Mesodermal cell (in vitro differentiated cells): ENCODE measurements at regions not wholly inside any gene's neighbourhood (a gene's known extent, or its start where the extent isn't known, plus 50 kb on each side); places are given as distances from the start of the nearest gene placed in this dataset.

Experiments used
- H3K27ac ChIP-seq: 2 replicates; pipeline ENCODE4 v1.7.0; 2013; ENCODE audit warnings: mild to moderate bottlenecking, low read depth, low read length, moderate library complexity; ENCODE audit not compliant: severe bottlenecking
- H3K36me3 ChIP-seq: 2 replicates; pipeline ENCODE4 v1.7.1; 2013; ENCODE audit warnings: mild to moderate bottlenecking, low read length, moderate library complexity; ENCODE audit not compliant: control insufficient read depth, insufficient read depth
- H3K4me1 ChIP-seq: one replicate; pipeline ENCODE4 v1.7.1; 2013; ENCODE audit warnings: mild to moderate bottlenecking, low read length; ENCODE audit not compliant: insufficient read depth, control insufficient read depth, poor library complexity, severe bottlenecking
- H3K4me3 ChIP-seq: 2 replicates; pipeline ENCODE4 v1.7.0; 2013; ENCODE audit warnings: low read length, control low read depth, mild to moderate bottlenecking; ENCODE audit not compliant: insufficient read depth, poor library complexity, severe bottlenecking; ENCODE audit errors: extremely low read depth
- H3K9me3 ChIP-seq: 2 replicates; pipeline ENCODE4 v1.7.1; 2013; ENCODE audit warnings: mild to moderate bottlenecking, low read length, moderate library complexity; ENCODE audit not compliant: control insufficient read depth
- WGBS, 2 experiments: methylation state at CpG; one replicate each; pipeline ENCODE4 v1.1.5; 2013; ENCODE audit warnings: missing lambda C conversion rate in 2 of 2; ENCODE audit not compliant: insufficient coverage in 2 of 2; 5-methylcytosine and 5-hydroxymethylcytosine counted together

GRCh38 chrX:42577936-42578470 is 200.0 kb downstream of the PPP1R2C start:
- Histone ChIP-seq H3K36me3 (no peaks in the 10 kb centered on the region), H3K4me1 (no peaks in the 10 kb centered on the region), H3K9me3 (no peaks in the 10 kb centered on the region), H3K27ac (no peak overlapping the region), H3K4me3 (no peak overlapping the region)
- WGBS, 2 experiments, result 89% methylated on average over 1 of the region's 3 CpGs; no CpG with 5 or more reads in 1 of the 2 experiments

- WGBS, 2 experiments, result 83% methylated on average over 1 of the region's 1 CpG; no CpG with 5 or more reads in 1 of the 2 experiments
- no peak overlapping the region for H3K27ac ChIP-seq
- no peaks in the 10 kb centered on the region for H3K4me1 ChIP-seq
- no peaks in the 10 kb centered on the region for H3K9me3 ChIP-seq
- H3K36me3 ChIP-seq, result no peaks in the 10 kb centered on the region
- H3K4me3 ChIP-seq, result no peak overlapping the region
Measured at GRCh38 chrX:42567268-42567667, 210.7 kb downstream of the PPP1R2C start.

DNA sequence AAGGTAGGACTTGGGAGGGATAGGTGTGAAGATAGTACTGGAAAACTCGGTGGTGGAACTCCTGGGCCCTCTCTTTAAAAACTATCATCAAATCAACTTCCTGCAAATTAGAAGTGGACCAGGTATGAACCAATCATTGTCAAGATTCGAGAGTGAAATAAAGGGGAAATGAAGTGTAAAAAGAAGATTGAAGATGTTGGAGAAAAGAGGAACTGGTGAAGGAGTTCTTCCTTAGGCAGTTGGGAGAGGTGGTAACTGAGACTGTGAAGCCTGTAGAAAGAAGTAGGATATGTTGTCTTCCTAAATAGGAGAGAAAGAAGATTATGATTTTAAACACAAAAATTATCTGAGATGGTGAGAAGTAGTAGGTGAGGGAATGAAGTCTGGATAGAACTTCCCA is 212.2 kb downstream of the PPP1R2C start:
- H3K9me3 ChIP-seq, result no peaks in the 10 kb centered on the region
- H3K4me3 ChIP-seq, result no peak overlapping the region
- no peak overlapping the region for H3K27ac ChIP-seq
- whole genome bisulfite sequencing, 2 experiments, result 88% methylated on average over 1 of the region's 2 CpGs; no CpG with 5 or more reads in 1 of the 2 experiments
- no peaks in the 10 kb centered on the region for H3K4me1 ChIP-seq
- H3K36me3 ChIP-seq, result no peaks in the 10 kb centered on the region

- no peak overlapping the region for H3K4me3 ChIP-seq
- no peaks in the 10 kb centered on the region for H3K36me3 ChIP-seq
- no peak overlapping the region for H3K27ac ChIP-seq
- no CpG with 5 or more reads among the region's 1 CpG for WGBS, 2 experiments
- H3K4me1 ChIP-seq, result no peaks in the 10 kb centered on the region
- H3K9me3 ChIP-seq, result no peaks in the 10 kb centered on the region
Measured at GRCh38 chrX:42546800-42547199, 231.2 kb downstream of the PPP1R2C start.

DNA sequence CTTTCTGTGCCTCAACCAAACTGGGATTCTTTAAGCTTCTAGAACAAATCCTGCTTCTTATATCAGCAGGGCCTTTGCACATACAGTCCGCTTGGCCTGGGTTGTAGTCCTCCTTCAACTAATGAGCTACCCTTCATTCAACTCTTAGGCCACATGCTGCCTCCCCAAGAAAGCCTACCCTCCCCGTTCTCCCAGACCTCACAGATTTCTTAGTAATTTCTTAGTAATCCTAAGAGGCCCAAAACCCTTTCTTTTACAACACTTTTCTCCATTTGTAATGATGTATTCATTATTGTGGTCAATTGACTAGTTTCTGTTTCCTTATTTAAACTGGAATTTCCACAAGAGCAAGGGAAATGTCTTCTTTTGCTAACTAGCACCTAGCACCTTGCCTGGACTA is 233.1 kb downstream of the PPP1R2C start:
- no peaks in the 10 kb centered on the region for H3K9me3 ChIP-seq
- H3K4me1 ChIP-seq, result no peaks in the 10 kb centered on the region
- H3K27ac ChIP-seq, result no peak overlapping the region
- no CpG with 5 or more reads among the region's 2 CpGs for WGBS, 2 experiments
- H3K36me3 ChIP-seq, result no peaks in the 10 kb centered on the region
- H3K4me3 ChIP-seq, result no peak overlapping the region

- H3K27ac ChIP-seq, result no peak overlapping the region
- no peak overlapping the region for H3K4me3 ChIP-seq
- no peaks in the 10 kb centered on the region for H3K36me3 ChIP-seq
- H3K4me1 ChIP-seq, result no peaks in the 10 kb centered on the region
- no peaks in the 10 kb centered on the region for H3K9me3 ChIP-seq
Measured at GRCh38 chrX:42541554-42541953, 236.4 kb downstream of the PPP1R2C start.

- Histone ChIP-seq H3K4me1 (no peaks in the 10 kb centered on the region), H3K4me3 (no peak overlapping the region), H3K27ac (no peak overlapping the region), H3K36me3 (no peaks in the 10 kb centered on the region), H3K9me3 (no peaks in the 10 kb centered on the region)
Measured at GRCh38 chrX:42540146-42540545, 237.8 kb downstream of the PPP1R2C start.

GRCh38 chrX:42538405-42538804 is 239.6 kb downstream of the PPP1R2C start:
- H3K4me3 ChIP-seq, result no peak overlapping the region
- no peaks in the 10 kb centered on the region for H3K9me3 ChIP-seq
- no peaks in the 10 kb centered on the region for H3K36me3 ChIP-seq
- WGBS, 2 experiments, result 100% methylated on average over 1 of the region's 2 CpGs; no CpG with 5 or more reads in 1 of the 2 experiments
- H3K4me1 ChIP-seq, result no peaks in the 10 kb centered on the region
- H3K27ac ChIP-seq, result no peak overlapping the region

GRCh38 chrX:42536286-42536685 is 241.7 kb downstream of the PPP1R2C start:
- Histone ChIP-seq H3K27ac (no peak overlapping the region), H3K4me3 (no peak overlapping the region), H3K4me1 (no peaks in the 10 kb centered on the region), H3K36me3 (no peaks in the 10 kb centered on the region), H3K9me3 (no peaks in the 10 kb centered on the region)
- 75 to 100% methylated on average over 1 of the region's 3 CpGs for WGBS, 2 experiments

- Histone ChIP-seq H3K4me1 (no peaks in the 10 kb centered on the region), H3K4me3 (no peak overlapping the region), H3K36me3 (no peaks in the 10 kb centered on the region), H3K27ac (no peak overlapping the region), H3K9me3 (no peaks in the 10 kb centered on the region)
- WGBS, 2 experiments, result no CpG with 5 or more reads among the region's 2 CpGs
Measured at GRCh38 chrX:42535233-42535632, 242.7 kb downstream of the PPP1R2C start.

GRCh38 chrX:42533761-42534160 is 244.2 kb downstream of the PPP1R2C start:
- WGBS, 2 experiments, result 80% methylated on average over 1 of the region's 2 CpGs; no CpG with 5 or more reads in 1 of the 2 experiments
- Histone ChIP-seq H3K27ac (no peak overlapping the region), H3K4me1 (no peaks in the 10 kb centered on the region), H3K36me3 (no peaks in the 10 kb centered on the region), H3K9me3 (no peaks in the 10 kb centered on the region), H3K4me3 (no peak overlapping the region)
